ENCODE measurements at regions not wholly inside any gene's neighbourhood (a gene's known extent, or its start where the extent isn't known, plus 50 kb on each side); places are given as distances from the start of the nearest gene placed in this dataset.

DNA sequence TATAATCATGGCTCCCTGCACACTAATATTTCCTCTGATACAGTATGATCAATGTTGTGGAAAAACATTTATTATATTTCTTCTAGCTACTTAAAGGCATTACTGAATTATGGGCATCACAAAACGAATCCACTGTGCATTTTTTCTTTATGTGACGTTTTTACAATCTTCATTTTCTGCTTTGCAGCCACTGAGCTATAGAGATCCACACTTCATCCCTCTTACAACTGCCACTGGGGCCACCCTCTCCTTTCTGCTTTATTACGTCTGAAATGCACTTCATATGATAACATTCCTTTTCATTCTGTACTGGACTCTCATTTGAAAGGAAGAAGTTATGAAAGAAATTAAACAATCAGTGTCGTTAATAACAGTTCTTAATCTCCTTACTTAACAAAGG is 394.5 kb upstream of the HNRNPA3 start:
- POLR2A ChIA-PET: no interaction called here
- TF ChIP-seq ZBTB8A (tag by site-specific recombination; IDR thresholded peaks at IDR 0.05) (no peak), ZNF132 (tag by site-specific recombination; IDR thresholded peaks at IDR 0.05; ENCODE audit: borderline replicate concordance) (no peak)
- no peak overlapping the region for H3K4me3 ChIP-seq (ENCODE audit: low read depth, low read length)
- H3K4me1 ChIP-seq (ENCODE audit: control insufficient read depth, insufficient read depth, low read length): peaks cover 4% of the 10 kb centered on the region; the same call in 1 of the 2 replicates
- no peak overlapping the region for H3K27ac ChIP-seq (ENCODE audit: extremely low read depth, low read depth, low read length)
- no peaks in the 10 kb centered on the region for H3K9me3 ChIP-seq (ENCODE audit: control insufficient read depth, insufficient read depth, low read depth, low read length)
- CTCF ChIA-PET: interaction anchor here (0.7 to 0.9 kb wide), 2 partner anchors 326 to 700 kb away, joined by 3 to 7 read pairs; no protein-coding TSS in a partner anchor
- H3K36me3 ChIP-seq (ENCODE audit: control insufficient read depth in 2 of 2, insufficient read depth in 1 of 2, low read length in 2 of 2): no peaks in the 10 kb centered on the region

DNA sequence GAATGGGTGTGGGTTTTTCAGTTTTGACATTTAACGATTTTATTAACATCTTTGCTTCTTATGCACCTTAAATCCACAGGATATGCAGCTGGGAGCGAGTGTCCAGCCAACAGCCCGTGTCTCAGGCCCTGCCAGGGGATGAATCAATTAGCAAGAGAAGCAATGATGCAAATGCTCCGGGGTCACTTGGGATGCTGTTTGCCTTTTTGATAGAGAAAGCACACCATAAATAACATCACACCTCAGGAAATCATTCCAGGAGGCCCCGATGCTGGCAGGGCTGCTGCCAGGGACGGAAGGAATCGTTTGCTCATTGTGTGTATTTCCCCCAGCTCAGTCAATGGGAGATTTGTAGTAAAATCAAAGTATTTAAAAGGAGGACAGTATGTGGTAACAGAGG is 394.0 kb upstream of the HNRNPA3 start:
- ChIA-PET POLR2A (no interaction called here), CTCF (interaction anchor here (0.7 to 0.9 kb wide), 3 partner anchors 325 to 701 kb away, joined by 3 to 7 read pairs (median 4); no protein-coding TSS in a partner anchor)
- Histone ChIP-seq H3K4me3 (ENCODE audit: low read depth, low read length) (no peak overlapping the region), H3K9me3 (ENCODE audit: control insufficient read depth, insufficient read depth, low read depth, low read length) (no peaks in the 10 kb centered on the region), H3K4me1 (ENCODE audit: control insufficient read depth, insufficient read depth, low read length) (peaks cover 4% of the 10 kb centered on the region; the same call in 1 of the 2 replicates), H3K36me3 (ENCODE audit: control insufficient read depth in 2 of 2, insufficient read depth in 1 of 2, low read length in 2 of 2) (no peaks in the 10 kb centered on the region), H3K27ac (ENCODE audit: extremely low read depth, low read depth, low read length) (no peak overlapping the region)
- TF ChIP-seq ZIC2 (tag by site-specific recombination; IDR thresholded peaks at IDR 0.05) (peak; percentile 52), KLF8 (tag by site-specific recombination; IDR thresholded peaks at IDR 0.05) (no peak), ZNF791 (tag by site-specific recombination; IDR thresholded peaks at IDR 0.05) (no peak), FEZF1 (tag by site-specific recombination; IDR thresholded peaks at IDR 0.05) (0 out of 2 replicates have a peak, but pooled peaks have one; percentile 3)

DNA sequence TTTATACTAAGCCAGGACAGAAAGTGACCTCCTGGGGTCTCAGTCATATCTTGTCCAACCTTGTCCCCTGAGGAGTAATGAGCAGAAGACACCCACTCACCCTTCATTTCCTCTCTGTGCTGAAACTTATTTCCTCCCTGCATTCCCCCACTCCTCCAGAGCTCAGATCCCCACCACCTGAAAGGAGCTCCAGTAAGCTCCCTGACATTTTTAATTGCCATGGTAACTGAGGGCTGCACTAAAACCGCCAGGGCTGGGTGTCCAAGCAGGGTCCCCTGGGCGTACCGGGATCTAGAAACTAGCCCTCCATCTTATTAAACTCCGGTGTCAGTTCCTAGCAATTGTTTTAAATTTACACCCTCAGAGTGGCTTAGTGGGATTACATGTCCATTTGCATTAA is 393.3 kb upstream of the HNRNPA3 start:
- ChIA-PET CTCF (interaction anchor here (0.8 to 1.6 kb wide), 3 partner anchors 165 to 327 kb away, joined by 4 to 6 read pairs (median 4); no protein-coding TSS in a partner anchor), POLR2A (no interaction called here)

DNA sequence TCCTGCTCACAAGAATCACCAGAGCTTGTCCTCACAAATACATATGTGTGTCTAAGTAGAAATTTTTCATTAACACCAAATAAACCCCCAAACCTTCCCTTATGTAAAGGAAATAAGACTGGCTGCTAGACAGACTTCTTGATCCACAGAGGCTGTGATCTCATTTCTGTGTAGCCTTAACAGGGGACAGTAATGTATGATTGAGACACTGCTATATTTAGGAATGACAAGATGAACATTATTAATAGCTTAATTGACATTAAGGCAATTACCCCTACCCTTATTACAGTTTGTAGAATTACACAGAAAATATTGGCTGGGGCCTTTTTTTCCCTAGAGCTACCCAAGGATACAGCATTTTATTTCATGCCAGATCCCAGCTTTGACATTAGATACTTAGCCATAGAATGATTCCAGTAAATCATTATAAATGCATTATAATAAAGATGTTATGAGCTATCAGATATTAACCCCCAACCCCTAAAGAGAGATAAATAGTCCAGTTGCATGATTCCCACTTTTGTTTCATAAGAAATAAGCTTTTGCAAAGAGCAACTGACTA is 392.1 kb upstream of the HNRNPA3 start:
- Histone ChIP-seq H3K27ac (ENCODE audit: extremely low read depth, low read depth, low read length) (no peak overlapping the region), H3K36me3 (ENCODE audit: control insufficient read depth in 2 of 2, insufficient read depth in 1 of 2, low read length in 2 of 2) (no peaks in the 10 kb centered on the region), H3K9me3 (ENCODE audit: control insufficient read depth, insufficient read depth, low read depth, low read length) (no peaks in the 10 kb centered on the region), H3K4me3 (ENCODE audit: low read depth, low read length) (no peak overlapping the region), H3K4me1 (ENCODE audit: control insufficient read depth, insufficient read depth, low read length) (no peaks in the 10 kb centered on the region)
- ChIA-PET CTCF (interaction anchor here (0.5 to 1.6 kb wide), 7 partner anchors 166 to 680 kb away, joined by 3 to 6 read pairs (median 4); no protein-coding TSS in a partner anchor), POLR2A (interaction anchor here (0.6 kb wide), 1 partner anchor 143 kb away, joined by 8 read pairs; no protein-coding TSS in a partner anchor)
- TF ChIP-seq ZNF433 (tag by site-specific recombination; IDR thresholded peaks at IDR 0.05; ENCODE audit: low read depth) (no peak), ZNF514 (tag by site-specific recombination; IDR thresholded peaks at IDR 0.05) (no peak), BCL11A (tag by site-specific recombination; IDR thresholded peaks at IDR 0.05; ENCODE audit: low read depth) (no peak), GLI4 (tag by site-specific recombination; IDR thresholded peaks at IDR 0.05) (no peak), ZFHX2 (tag by site-specific recombination; conservative IDR thresholded peaks at IDR 0.05) (no peak), ZNF350 (tag by site-specific recombination; IDR thresholded peaks at IDR 0.05) (no peak), SP3 (tag by site-specific recombination; IDR thresholded peaks at IDR 0.05) (no peak), BCL11B (tag by site-specific recombination; IDR thresholded peaks at IDR 0.05; ENCODE audit: low read depth) (no peak)
- TF ChIP-seq, protein P1, sequence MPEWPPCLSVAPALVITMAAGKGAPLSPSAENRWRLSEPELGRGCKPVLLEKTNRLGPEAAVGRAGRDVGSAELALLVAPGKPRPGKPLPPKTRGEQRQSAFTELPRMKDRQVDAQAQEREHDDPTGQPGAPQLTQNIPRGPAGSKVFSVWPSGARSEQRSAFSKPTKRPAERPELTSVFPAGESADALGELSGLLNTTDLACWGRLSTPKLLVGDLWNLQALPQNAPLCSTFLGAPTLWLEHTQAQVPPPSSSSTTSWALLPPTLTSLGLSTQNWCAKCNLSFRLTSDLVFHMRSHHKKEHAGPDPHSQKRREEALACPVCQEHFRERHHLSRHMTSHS (tag by site-specific recombination; IDR thresholded peaks at IDR 0.05): no peak
- TF ChIP-seq, protein P2, sequence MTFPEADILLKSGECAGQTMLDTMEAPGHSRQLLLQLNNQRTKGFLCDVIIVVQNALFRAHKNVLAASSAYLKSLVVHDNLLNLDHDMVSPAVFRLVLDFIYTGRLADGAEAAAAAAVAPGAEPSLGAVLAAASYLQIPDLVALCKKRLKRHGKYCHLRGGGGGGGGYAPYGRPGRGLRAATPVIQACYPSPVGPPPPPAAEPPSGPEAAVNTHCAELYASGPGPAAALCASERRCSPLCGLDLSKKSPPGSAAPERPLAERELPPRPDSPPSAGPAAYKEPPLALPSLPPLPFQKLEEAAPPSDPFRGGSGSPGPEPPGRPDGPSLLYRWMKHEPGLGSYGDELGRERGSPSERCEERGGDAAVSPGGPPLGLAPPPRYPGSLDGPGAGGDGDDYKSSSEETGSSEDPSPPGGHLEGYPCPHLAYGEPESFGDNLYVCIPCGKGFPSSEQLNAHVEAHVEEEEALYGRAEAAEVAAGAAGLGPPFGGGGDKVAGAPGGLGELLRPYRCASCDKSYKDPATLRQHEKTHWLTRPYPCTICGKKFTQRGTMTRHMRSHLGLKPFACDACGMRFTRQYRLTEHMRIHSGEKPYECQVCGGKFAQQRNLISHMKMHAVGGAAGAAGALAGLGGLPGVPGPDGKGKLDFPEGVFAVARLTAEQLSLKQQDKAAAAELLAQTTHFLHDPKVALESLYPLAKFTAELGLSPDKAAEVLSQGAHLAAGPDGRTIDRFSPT (tag by site-specific recombination; IDR thresholded peaks at IDR 0.05): no peak

More for the DNA sequence above, 393.3 kb upstream of the HNRNPA3 start:
- peaks cover 2% of the 10 kb centered on the region; the same call in 1 of the 2 replicates for H3K4me1 ChIP-seq (ENCODE audit: control insufficient read depth, insufficient read depth, low read length)
- H3K9me3 ChIP-seq (ENCODE audit: control insufficient read depth, insufficient read depth, low read depth, low read length): no peaks in the 10 kb centered on the region
- H3K36me3 ChIP-seq (ENCODE audit: control insufficient read depth in 2 of 2, insufficient read depth in 1 of 2, low read length in 2 of 2): no peaks in the 10 kb centered on the region
- H3K4me3 ChIP-seq (ENCODE audit: low read depth, low read length): no peak overlapping the region
- H3K27ac ChIP-seq (ENCODE audit: extremely low read depth, low read depth, low read length): no peak overlapping the region
- TF ChIP-seq ZFHX2 (tag by site-specific recombination; conservative IDR thresholded peaks at IDR 0.05): peak; percentile 42
- TF ChIP-seq ZNF341 (tag by site-specific recombination; IDR thresholded peaks at IDR 0.05; ENCODE audit: low read depth): no peak
- no peak for TF ChIP-seq ZNF529 (tag by site-specific recombination; IDR thresholded peaks at IDR 0.05; ENCODE audit: insufficient replicate concordance)
- TF ChIP-seq SETDB1 (IDR thresholded peaks at IDR 0.05; ENCODE audit: insufficient read length, low read length): no peak
- TF ChIP-seq, protein P3, sequence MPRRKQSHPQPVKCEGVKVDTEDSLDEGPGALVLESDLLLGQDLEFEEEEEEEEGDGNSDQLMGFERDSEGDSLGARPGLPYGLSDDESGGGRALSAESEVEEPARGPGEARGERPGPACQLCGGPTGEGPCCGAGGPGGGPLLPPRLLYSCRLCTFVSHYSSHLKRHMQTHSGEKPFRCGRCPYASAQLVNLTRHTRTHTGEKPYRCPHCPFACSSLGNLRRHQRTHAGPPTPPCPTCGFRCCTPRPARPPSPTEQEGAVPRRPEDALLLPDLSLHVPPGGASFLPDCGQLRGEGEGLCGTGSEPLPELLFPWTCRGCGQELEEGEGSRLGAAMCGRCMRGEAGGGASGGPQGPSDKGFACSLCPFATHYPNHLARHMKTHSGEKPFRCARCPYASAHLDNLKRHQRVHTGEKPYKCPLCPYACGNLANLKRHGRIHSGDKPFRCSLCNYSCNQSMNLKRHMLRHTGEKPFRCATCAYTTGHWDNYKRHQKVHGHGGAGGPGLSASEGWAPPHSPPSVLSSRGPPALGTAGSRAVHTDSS (tag by site-specific recombination; IDR thresholded peaks at IDR 0.05): no peak
- no peak for TF ChIP-seq ZNF707 (tag by site-specific recombination; IDR thresholded peaks at IDR 0.05)
- no peak for TF ChIP-seq ZNF202 (tag by site-specific recombination; IDR thresholded peaks at IDR 0.05; ENCODE audit: borderline replicate concordance)
- peak; percentile 21; the same call in 1 of the 2 replicates for TF ChIP-seq EGR2 (tag by site-specific recombination; IDR thresholded peaks at IDR 0.05; ENCODE audit: low read depth)
- no peak for TF ChIP-seq ZNF416 (tag by site-specific recombination; IDR thresholded peaks at IDR 0.05)
- no peak for TF ChIP-seq TCF7L2 (IDR thresholded peaks at IDR 0.05; ENCODE audit: borderline replicate concordance, low read depth, low read length)
- TF ChIP-seq, protein P4, sequence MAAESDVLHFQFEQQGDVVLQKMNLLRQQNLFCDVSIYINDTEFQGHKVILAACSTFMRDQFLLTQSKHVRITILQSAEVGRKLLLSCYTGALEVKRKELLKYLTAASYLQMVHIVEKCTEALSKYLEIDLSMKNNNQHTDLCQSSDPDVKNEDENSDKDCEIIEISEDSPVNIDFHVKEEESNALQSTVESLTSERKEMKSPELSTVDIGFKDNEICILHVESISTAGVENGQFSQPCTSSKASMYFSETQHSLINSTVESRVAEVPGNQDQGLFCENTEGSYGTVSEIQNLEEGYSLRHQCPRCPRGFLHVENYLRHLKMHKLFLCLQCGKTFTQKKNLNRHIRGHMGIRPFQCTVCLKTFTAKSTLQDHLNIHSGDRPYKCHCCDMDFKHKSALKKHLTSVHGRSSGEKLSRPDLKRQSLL (tag by site-specific recombination; IDR thresholded peaks at IDR 0.05): no peak
- TF ChIP-seq KLF9 (tag by site-specific recombination; IDR thresholded peaks at IDR 0.05; ENCODE audit: low read depth): no peak
- no peak for TF ChIP-seq MEIS1 (CRISPR knock-in tag; IDR thresholded peaks at IDR 0.05; ENCODE audit: borderline replicate concordance)
